ENCODE measurements at regions not wholly inside any gene's neighbourhood (a gene's known extent, or its start where the extent isn't known, plus 50 kb on each side); places are given as distances from the start of the nearest gene placed in this dataset.

DNA sequence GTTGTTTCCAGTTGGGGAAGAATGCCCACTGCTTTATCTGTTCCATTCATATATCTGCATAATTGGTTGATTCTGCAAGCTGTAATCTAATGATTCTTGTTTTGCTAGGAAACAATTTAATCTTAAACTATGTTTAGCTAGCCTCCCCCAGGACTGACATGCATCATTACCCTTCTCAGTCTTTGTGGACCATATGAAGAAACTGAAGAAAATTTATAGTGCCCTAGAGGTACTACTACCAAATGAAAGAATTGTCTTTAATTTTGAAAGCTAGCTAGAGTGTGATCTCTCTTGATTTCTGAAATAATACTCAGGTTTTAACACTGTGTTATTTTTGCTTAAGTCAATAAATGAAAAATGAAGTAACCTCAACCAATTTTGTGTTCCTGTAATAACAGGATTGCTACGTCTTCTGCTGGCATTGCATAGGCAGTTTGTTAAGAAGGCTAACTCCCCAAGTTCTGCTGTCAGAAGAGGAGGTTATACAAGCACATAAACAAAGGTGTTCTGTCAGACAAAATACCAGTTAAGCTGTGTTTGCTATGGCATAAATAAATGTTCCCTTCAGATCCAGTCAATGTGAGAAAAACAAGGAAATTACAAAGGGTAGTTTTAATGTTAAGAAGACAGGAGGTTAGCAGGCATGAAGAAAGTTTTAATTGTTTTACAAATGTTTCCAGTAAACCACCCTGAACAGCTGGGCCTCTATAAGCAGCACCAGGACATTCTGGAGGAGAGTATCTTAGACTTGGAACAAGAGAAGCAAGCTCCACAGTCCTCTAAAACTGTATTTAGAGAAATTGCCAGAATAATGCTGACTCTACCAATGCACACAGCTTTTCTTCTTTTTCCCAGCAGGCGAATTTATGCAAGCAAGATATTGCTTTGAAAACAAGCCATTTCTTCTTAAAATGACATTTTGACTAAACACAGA lies 90.3 kb upstream of the CTTNBP2 start:
- H3K18ac ChIP-seq (ENCODE audit: low read length): no peak overlapping the region
- no peak overlapping the region for H3K9ac ChIP-seq (ENCODE audit: low read length)
- no peaks in the 10 kb centered on the region for H3K27me3 ChIP-seq (ENCODE audit: insufficient read depth, low read length, poor library complexity)
- no peaks in the 10 kb centered on the region for H3K36me3 ChIP-seq (ENCODE audit: control insufficient read depth, insufficient read depth, low read length)
- H3K79me1 ChIP-seq (ENCODE audit: low read length): no peaks in the 10 kb centered on the region
- no peak overlapping the region for H2AK5ac ChIP-seq (ENCODE audit: low read length)
- H3K4me1 ChIP-seq (ENCODE audit: control insufficient read depth, low read depth, low read length): no peaks in the 10 kb centered on the region
- DNase-seq: no peak
- H2BK15ac ChIP-seq (replicated peaks; ENCODE audit: low read depth): no peak overlapping the region
- no peak overlapping the region for H3K4me2 ChIP-seq (ENCODE audit: low read length)
- no peaks in the 10 kb centered on the region for H3K79me2 ChIP-seq (ENCODE audit: control insufficient read depth, insufficient read depth, low read length)
- no CpG with 5 or more reads among the region's 2 CpGs for WGBS (ENCODE audit: extremely low coverage, insufficient coverage, low lambda C conversion rate)
- no peak overlapping the region for H3K56ac ChIP-seq (ENCODE audit: low read length)
- no peak overlapping the region for H3K4me3 ChIP-seq (ENCODE audit: low read length)
- no peak overlapping the region for H4K5ac ChIP-seq (ENCODE audit: low read length)
- H3K4ac ChIP-seq (ENCODE audit: low read depth, low read length): no peak overlapping the region
- H2BK120ac ChIP-seq (ENCODE audit: low read depth, low read length): no peak overlapping the region
- no peak overlapping the region for H3K23ac ChIP-seq (ENCODE audit: low read length)
- H2BK5ac ChIP-seq (ENCODE audit: low read length): no peak overlapping the region
- no peak overlapping the region for H4K8ac ChIP-seq (ENCODE audit: low read depth, low read length)
- H3K27ac ChIP-seq (ENCODE audit: low read depth, low read length): no peak overlapping the region

DNA sequence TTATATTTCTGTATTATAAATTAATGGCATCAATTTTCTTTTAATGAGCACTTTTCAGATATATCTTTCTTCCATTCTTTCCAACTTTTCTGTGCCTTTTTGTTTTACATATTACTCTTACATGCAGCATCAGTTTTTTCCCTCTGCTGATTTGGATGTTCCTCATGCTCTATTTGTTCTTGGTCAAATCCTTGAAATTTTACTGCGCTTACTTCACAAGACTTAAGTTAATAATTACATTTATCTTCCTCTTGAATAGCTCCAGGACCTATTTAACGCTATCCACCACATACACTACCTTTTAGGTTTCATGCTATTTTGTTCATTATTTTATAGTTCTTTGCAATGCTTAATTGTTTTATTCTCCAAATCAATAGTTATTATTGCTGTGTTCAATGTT lies 97.6 kb upstream of the CTTNBP2 start:
- H3K56ac ChIP-seq (ENCODE audit: low read length): no peak overlapping the region
- no peak overlapping the region for H3K4ac ChIP-seq (ENCODE audit: low read depth, low read length)
- H3K36me3 ChIP-seq (ENCODE audit: control insufficient read depth, insufficient read depth, low read length): no peaks in the 10 kb centered on the region
- H2BK15ac ChIP-seq (replicated peaks; ENCODE audit: low read depth): no peak overlapping the region
- 100% methylated on average over 1 of the region's 2 CpGs for WGBS (ENCODE audit: extremely low coverage, insufficient coverage, low lambda C conversion rate)
- no peak overlapping the region for H3K9ac ChIP-seq (ENCODE audit: low read length)
- no peak overlapping the region for H2AK5ac ChIP-seq (ENCODE audit: low read length)
- no peak overlapping the region for H4K8ac ChIP-seq (ENCODE audit: low read depth, low read length)
- H2BK5ac ChIP-seq (ENCODE audit: low read length): no peak overlapping the region
- no peak for DNase-seq
- H3K79me1 ChIP-seq (ENCODE audit: low read length): no peaks in the 10 kb centered on the region
- H3K18ac ChIP-seq (ENCODE audit: low read length): no peak overlapping the region
- no peaks in the 10 kb centered on the region for H3K4me1 ChIP-seq (ENCODE audit: control insufficient read depth, low read depth, low read length)
- H3K4me3 ChIP-seq (ENCODE audit: low read length): no peak overlapping the region
- no peak overlapping the region for H3K23ac ChIP-seq (ENCODE audit: low read length)
- H3K27ac ChIP-seq (ENCODE audit: low read depth, low read length): no peak overlapping the region
- no peak overlapping the region for H3K4me2 ChIP-seq (ENCODE audit: low read length)
- H4K5ac ChIP-seq (ENCODE audit: low read length): no peak overlapping the region
- no peak overlapping the region for H2BK120ac ChIP-seq (ENCODE audit: low read depth, low read length)
- H3K79me2 ChIP-seq (ENCODE audit: control insufficient read depth, insufficient read depth, low read length): no peaks in the 10 kb centered on the region
- H3K27me3 ChIP-seq (ENCODE audit: insufficient read depth, low read length, poor library complexity): no peaks in the 10 kb centered on the region

DNA sequence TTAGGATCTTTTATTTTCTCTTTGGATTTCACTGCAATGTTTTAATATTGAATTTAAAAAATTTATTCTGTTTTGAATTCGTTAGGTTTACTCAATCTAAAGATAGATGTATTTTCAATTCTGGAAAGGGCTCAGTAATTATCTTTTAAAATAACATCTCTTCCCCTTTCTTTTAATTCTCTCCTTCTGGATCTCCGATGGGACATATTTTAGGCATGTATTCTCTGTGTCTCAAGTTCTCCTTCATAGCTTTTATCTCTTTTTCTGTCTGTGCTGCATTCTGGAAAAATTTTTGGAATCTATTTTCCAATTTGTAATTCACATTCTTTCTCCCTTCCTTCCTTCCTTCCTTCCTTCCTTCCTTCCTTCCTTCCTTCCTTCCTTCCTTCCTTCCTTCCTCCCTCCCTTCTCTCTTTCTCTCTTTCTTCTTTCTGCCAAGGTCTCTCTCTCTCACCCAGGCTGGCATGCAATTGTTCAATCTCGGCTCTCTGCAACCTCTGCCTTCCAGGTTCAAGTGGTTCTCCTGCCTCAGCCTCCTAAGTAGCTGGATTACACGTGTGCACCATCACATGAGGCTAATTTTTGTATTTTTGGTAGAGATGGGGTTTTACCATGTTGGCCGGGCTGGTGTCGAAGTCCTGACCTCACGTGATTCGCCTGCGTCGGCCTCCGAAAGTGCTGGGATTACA lies 98.5 kb upstream of the CTTNBP2 start:
- H3K56ac ChIP-seq (ENCODE audit: low read length): no peak overlapping the region
- WGBS (ENCODE audit: extremely low coverage, insufficient coverage, low lambda C conversion rate): no CpG with 5 or more reads among the region's 11 CpGs
- no peak overlapping the region for H2AK5ac ChIP-seq (ENCODE audit: low read length)
- no peak overlapping the region for H2BK120ac ChIP-seq (ENCODE audit: low read depth, low read length)
- no peaks in the 10 kb centered on the region for H3K4me1 ChIP-seq (ENCODE audit: control insufficient read depth, low read depth, low read length)
- no peak overlapping the region for H3K4me2 ChIP-seq (ENCODE audit: low read length)
- H3K23ac ChIP-seq (ENCODE audit: low read length): no peak overlapping the region
- no peaks in the 10 kb centered on the region for H3K79me1 ChIP-seq (ENCODE audit: low read length)
- H3K18ac ChIP-seq (ENCODE audit: low read length): no peak overlapping the region
- no peak overlapping the region for H3K4me3 ChIP-seq (ENCODE audit: low read length)
- no peak overlapping the region for H4K5ac ChIP-seq (ENCODE audit: low read length)
- H4K8ac ChIP-seq (ENCODE audit: low read depth, low read length): no peak overlapping the region
- H3K27ac ChIP-seq (ENCODE audit: low read depth, low read length): no peak overlapping the region
- H3K79me2 ChIP-seq (ENCODE audit: control insufficient read depth, insufficient read depth, low read length): no peaks in the 10 kb centered on the region
- no peaks in the 10 kb centered on the region for H3K36me3 ChIP-seq (ENCODE audit: control insufficient read depth, insufficient read depth, low read length)
- no peak overlapping the region for H3K9ac ChIP-seq (ENCODE audit: low read length)
- H3K4ac ChIP-seq (ENCODE audit: low read depth, low read length): no peak overlapping the region
- no peaks in the 10 kb centered on the region for H3K27me3 ChIP-seq (ENCODE audit: insufficient read depth, low read length, poor library complexity)
- H2BK5ac ChIP-seq (ENCODE audit: low read length): no peak overlapping the region
- no peak overlapping the region for H2BK15ac ChIP-seq (replicated peaks; ENCODE audit: low read depth)
- no peak for DNase-seq

DNA sequence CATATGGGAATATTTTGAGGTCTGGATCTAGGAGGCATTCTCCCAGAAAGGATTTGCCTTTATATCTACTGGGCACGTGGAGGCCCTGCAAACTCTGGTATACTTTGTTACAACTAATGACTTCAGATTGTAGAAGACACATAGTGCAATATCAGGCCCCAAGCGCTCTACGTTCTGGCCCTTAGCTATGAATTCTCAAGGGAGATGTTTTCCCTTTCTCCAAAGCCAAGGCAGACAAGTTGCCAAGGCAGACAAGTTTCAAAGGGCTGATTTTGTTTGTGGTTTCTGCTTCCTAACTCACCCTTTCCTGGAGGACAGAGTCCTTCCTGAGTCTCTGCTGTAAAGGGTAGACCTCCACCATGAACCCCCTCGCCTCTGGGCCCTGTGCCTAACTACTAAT lies 99.4 kb upstream of the CTTNBP2 start:
- H3K36me3 ChIP-seq (ENCODE audit: control insufficient read depth, insufficient read depth, low read length): no peaks in the 10 kb centered on the region
- no peaks in the 10 kb centered on the region for H3K79me2 ChIP-seq (ENCODE audit: control insufficient read depth, insufficient read depth, low read length)
- WGBS (ENCODE audit: extremely low coverage, insufficient coverage, low lambda C conversion rate): no CpG with 5 or more reads among the region's 4 CpGs

DNA sequence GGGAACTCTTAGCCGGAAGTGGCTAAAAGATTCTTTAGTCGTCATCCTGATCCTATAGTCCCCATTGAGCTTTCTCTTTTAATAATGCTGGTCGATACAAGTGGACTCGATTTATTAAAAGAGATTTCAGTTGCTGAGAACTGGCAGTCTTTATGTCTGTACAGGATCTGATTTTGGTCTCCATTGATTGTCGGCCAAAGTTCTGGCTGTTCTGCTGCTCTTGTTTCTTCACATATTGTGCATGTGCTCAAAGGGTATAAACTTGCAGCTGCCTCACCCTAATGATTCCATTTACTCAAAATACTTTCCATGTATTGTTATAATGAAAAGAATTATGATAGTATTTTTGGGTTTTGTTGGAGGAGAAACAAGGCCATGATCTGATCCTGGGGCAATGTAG lies 100.7 kb upstream of the CTTNBP2 start:
- no peak for DNase-seq
- H2BK15ac ChIP-seq (replicated peaks; ENCODE audit: low read depth): no peak overlapping the region
- WGBS (ENCODE audit: extremely low coverage, insufficient coverage, low lambda C conversion rate): no CpG with 5 or more reads among the region's 5 CpGs

More for the DNA sequence above, 99.4 kb upstream of the CTTNBP2 start:
- Histone ChIP-seq H2BK15ac (replicated peaks; ENCODE audit: low read depth) (no peak overlapping the region), H4K5ac (ENCODE audit: low read length) (no peak overlapping the region), H3K79me1 (ENCODE audit: low read length) (no peaks in the 10 kb centered on the region), H3K4me2 (ENCODE audit: low read length) (no peak overlapping the region), H3K27me3 (ENCODE audit: insufficient read depth, low read length, poor library complexity) (no peaks in the 10 kb centered on the region), H2AK5ac (ENCODE audit: low read length) (no peak overlapping the region), H2BK120ac (ENCODE audit: low read depth, low read length) (no peak overlapping the region), H3K4me3 (ENCODE audit: low read length) (no peak overlapping the region), H3K4ac (ENCODE audit: low read depth, low read length) (no peak overlapping the region), H3K27ac (ENCODE audit: low read depth, low read length) (no peak overlapping the region), H4K8ac (ENCODE audit: low read depth, low read length) (no peak overlapping the region), H3K9ac (ENCODE audit: low read length) (no peak overlapping the region), H3K56ac (ENCODE audit: low read length) (no peak overlapping the region), H2BK5ac (ENCODE audit: low read length) (no peak overlapping the region), H3K18ac (ENCODE audit: low read length) (no peak overlapping the region), H3K23ac (ENCODE audit: low read length) (no peak overlapping the region), H3K4me1 (ENCODE audit: control insufficient read depth, low read depth, low read length) (no peaks in the 10 kb centered on the region)
- DNase-seq: no peak

More for the DNA sequence above, 100.7 kb upstream of the CTTNBP2 start:
- Histone ChIP-seq H3K36me3 (ENCODE audit: control insufficient read depth, insufficient read depth, low read length) (no peaks in the 10 kb centered on the region), H3K27ac (ENCODE audit: low read depth, low read length) (no peak overlapping the region), H3K4me1 (ENCODE audit: control insufficient read depth, low read depth, low read length) (no peaks in the 10 kb centered on the region), H3K56ac (ENCODE audit: low read length) (no peak overlapping the region), H3K79me1 (ENCODE audit: low read length) (no peaks in the 10 kb centered on the region), H3K27me3 (ENCODE audit: insufficient read depth, low read length, poor library complexity) (no peaks in the 10 kb centered on the region), H3K4me2 (ENCODE audit: low read length) (no peak overlapping the region), H3K23ac (ENCODE audit: low read length) (no peak overlapping the region), H2BK120ac (ENCODE audit: low read depth, low read length) (no peak overlapping the region), H4K8ac (ENCODE audit: low read depth, low read length) (no peak overlapping the region), H2BK5ac (ENCODE audit: low read length) (no peak overlapping the region), H3K4me3 (ENCODE audit: low read length) (no peak overlapping the region), H3K9ac (ENCODE audit: low read length) (no peak overlapping the region), H4K5ac (ENCODE audit: low read length) (no peak overlapping the region), H3K4ac (ENCODE audit: low read depth, low read length) (no peak overlapping the region), H2AK5ac (ENCODE audit: low read length) (no peak overlapping the region), H3K18ac (ENCODE audit: low read length) (no peak overlapping the region), H3K79me2 (ENCODE audit: control insufficient read depth, insufficient read depth, low read length) (no peaks in the 10 kb centered on the region)

All from mesendoderm (in vitro differentiated cells).